HEK293T (cell line): ENCODE measurements at regions not wholly inside any gene's neighbourhood (a gene's known extent, or its start where the extent isn't known, plus 50 kb on each side); places are given as distances from the start of the nearest gene placed in this dataset.

ENCODE experiments used
- ARNT ChIP-seq: fragments of 450-650 bp; IDR thresholded peaks from 2 replicates; pipeline ENCODE4 v1.6.1; 2017; ENCODE audit warnings: mild to moderate bottlenecking
- BHLHE40 ChIP-seq: fragments of 450-650 bp; IDR thresholded peaks from 2 replicates; pipeline ENCODE4 v1.6.1; 2016; ENCODE audit warnings: mild to moderate bottlenecking, moderate library complexity, borderline replicate concordance
- FOXA1 ChIP-seq: fragments of 450-650 bp; IDR thresholded peaks from 2 replicates; pipeline ENCODE4 v1.6.1; 2016; ENCODE audit warnings: mild to moderate bottlenecking
- FOXK2 ChIP-seq: fragments of 450-650 bp; IDR thresholded peaks from 2 replicates; pipeline ENCODE4 v1.6.1; 2016; ENCODE audit warnings: mild to moderate bottlenecking
- FOXM1 ChIP-seq: fragments of 450-650 bp; IDR thresholded peaks from 2 replicates; pipeline ENCODE4 v1.6.1; 2017; ENCODE audit warnings: mild to moderate bottlenecking, borderline replicate concordance
- HDGF ChIP-seq: fragments of 450-650 bp; IDR thresholded peaks from 2 replicates; pipeline ENCODE4 v1.6.1; 2017; ENCODE audit warnings: antibody characterized with exemption, borderline replicate concordance
- LEF1 ChIP-seq: fragments of 450-650 bp; IDR thresholded peaks from 2 replicates; pipeline ENCODE4 v1.6.1; 2017; ENCODE audit warnings: mild to moderate bottlenecking, borderline replicate concordance
- NFRKB ChIP-seq: fragments of 450-650 bp; IDR thresholded peaks from 2 replicates; pipeline ENCODE4 v1.6.1; 2016; ENCODE audit warnings: mild to moderate bottlenecking, moderate library complexity
- SP1 ChIP-seq: fragments of 450-650 bp; IDR thresholded peaks from 2 replicates; pipeline ENCODE4 v1.6.1; 2017
- TF ChIP-seq, protein P1 (sequence below): fragments of 450-650 bp; IDR thresholded peaks from 2 replicates; pipeline ENCODE4 v1.6.1; 2016

- TF ChIP-seq LEF1 (no peak), NFRKB (no peak), BHLHE40 (no peak), HDGF (no peak), FOXA1 (no peak), SP1 (no peak), FOXK2 (no peak), ARNT (no peak), FOXM1 (no peak)
- TF ChIP-seq, protein P1, sequence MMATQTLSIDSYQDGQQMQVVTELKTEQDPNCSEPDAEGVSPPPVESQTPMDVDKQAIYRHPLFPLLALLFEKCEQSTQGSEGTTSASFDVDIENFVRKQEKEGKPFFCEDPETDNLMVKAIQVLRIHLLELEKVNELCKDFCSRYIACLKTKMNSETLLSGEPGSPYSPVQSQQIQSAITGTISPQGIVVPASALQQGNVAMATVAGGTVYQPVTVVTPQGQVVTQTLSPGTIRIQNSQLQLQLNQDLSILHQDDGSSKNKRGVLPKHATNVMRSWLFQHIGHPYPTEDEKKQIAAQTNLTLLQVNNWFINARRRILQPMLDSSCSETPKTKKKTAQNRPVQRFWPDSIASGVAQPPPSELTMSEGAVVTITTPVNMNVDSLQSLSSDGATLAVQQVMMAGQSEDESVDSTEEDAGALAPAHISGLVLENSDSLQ = no peak
These were observed 191.8 kb upstream of the ARG1 start for GRCh38 chr6:131381052-131381708.
